ENCODE measurements at regions not wholly inside any gene's neighbourhood (a gene's known extent, or its start where the extent isn't known, plus 50 kb on each side); places are given as distances from the start of the nearest gene placed in this dataset.

- TF ChIP-seq POLR2A (IDR thresholded peaks at IDR 0.05; ENCODE audit: low read depth, low read length): no peak
- TF ChIP-seq TAF1 (IDR thresholded peaks at IDR 0.05; ENCODE audit: borderline replicate concordance, low read depth, low read length): no peak
- no peak for TF ChIP-seq POLR2AphosphoS5 (IDR thresholded peaks at IDR 0.05; ENCODE audit: low read depth, low read length)
These were observed 235.5 kb downstream of the BMP7 start for GRCh38 chr20:57030611-57031600.
